LHCN-M2 (cell line): ENCODE measurements at regions not wholly inside any gene's neighbourhood (a gene's known extent, or its start where the extent isn't known, plus 50 kb on each side); places are given as distances from the start of the nearest gene placed in this dataset.
"Not testable (repeated sequence)": the region's sequence is repeated elsewhere in the genome, so short reads cannot be mapped to it uniquely, and the experiment has no call there.

ENCODE experiments used
- DNase-seq: peaks from one replicate; pipeline ENCODE4 v3.0.0-alpha.2; 2012; ENCODE audit warnings: low read depth

GRCh38 chr5:60546207-60546606, 153.8 kb downstream of the DEPDC1B start:
- no peak for DNase-seq

- no peak for DNase-seq
Observed at GRCh38 chr5:60545551-60545950, 154.4 kb downstream of the DEPDC1B start.

- no peak for DNase-seq
Observed at GRCh38 chr5:60544142-60544541, 155.8 kb downstream of the DEPDC1B start.

- DNase-seq, result peak; percentile 52
Observed at GRCh38 chr5:60541980-60542379, 158.0 kb downstream of the DEPDC1B start.

GRCh38 chr5:60540856-60541805, 158.8 kb downstream of the DEPDC1B start:
- no peak for DNase-seq

GRCh38 chr5:60538955-60539866, 160.8 kb downstream of the DEPDC1B start:
- no peak for DNase-seq

GRCh38 chr5:60538426-60538825, 161.5 kb downstream of the DEPDC1B start:
- DNase-seq, result no peak

- DNase-seq, result no peak
Observed at GRCh38 chr5:60535951-60536350, 164.0 kb downstream of the DEPDC1B start.

GRCh38 chr5:60535198-60535597, 164.8 kb downstream of the DEPDC1B start:
- no peak for DNase-seq

- DNase-seq, result no peak
Observed at GRCh38 chr5:60533789-60534188, 166.2 kb downstream of the DEPDC1B start.

GRCh38 chr5:60532796-60533195, 167.2 kb downstream of the DEPDC1B start:
- not testable (repeated sequence) for DNase-seq

GRCh38 chr5:60530144-60530848, 169.7 kb downstream of the DEPDC1B start:
- not testable (repeated sequence) for DNase-seq

GRCh38 chr5:60529001-60529400, 171.0 kb downstream of the DEPDC1B start:
- DNase-seq, result no peak

- DNase-seq, result no peak
Observed at GRCh38 chr5:60527072-60527471, 172.9 kb downstream of the DEPDC1B start.

- DNase-seq, result no peak
Observed at GRCh38 chr5:60526336-60526875, 173.6 kb downstream of the DEPDC1B start.

- DNase-seq, result no peak
Observed at GRCh38 chr5:60522292-60522905, 177.6 kb downstream of the DEPDC1B start.

- DNase-seq, result no peak
Observed at GRCh38 chr5:60521376-60522291, 178.3 kb downstream of the DEPDC1B start.

GRCh38 chr5:60520451-60521227, 179.3 kb downstream of the DEPDC1B start:
- no peak for DNase-seq

GRCh38 chr5:60519372-60519771, 180.6 kb downstream of the DEPDC1B start:
- no peak for DNase-seq
